ENCODE measurements at regions not wholly inside any gene's neighbourhood (a gene's known extent, or its start where the extent isn't known, plus 50 kb on each side); places are given as distances from the start of the nearest gene placed in this dataset.

DNA sequence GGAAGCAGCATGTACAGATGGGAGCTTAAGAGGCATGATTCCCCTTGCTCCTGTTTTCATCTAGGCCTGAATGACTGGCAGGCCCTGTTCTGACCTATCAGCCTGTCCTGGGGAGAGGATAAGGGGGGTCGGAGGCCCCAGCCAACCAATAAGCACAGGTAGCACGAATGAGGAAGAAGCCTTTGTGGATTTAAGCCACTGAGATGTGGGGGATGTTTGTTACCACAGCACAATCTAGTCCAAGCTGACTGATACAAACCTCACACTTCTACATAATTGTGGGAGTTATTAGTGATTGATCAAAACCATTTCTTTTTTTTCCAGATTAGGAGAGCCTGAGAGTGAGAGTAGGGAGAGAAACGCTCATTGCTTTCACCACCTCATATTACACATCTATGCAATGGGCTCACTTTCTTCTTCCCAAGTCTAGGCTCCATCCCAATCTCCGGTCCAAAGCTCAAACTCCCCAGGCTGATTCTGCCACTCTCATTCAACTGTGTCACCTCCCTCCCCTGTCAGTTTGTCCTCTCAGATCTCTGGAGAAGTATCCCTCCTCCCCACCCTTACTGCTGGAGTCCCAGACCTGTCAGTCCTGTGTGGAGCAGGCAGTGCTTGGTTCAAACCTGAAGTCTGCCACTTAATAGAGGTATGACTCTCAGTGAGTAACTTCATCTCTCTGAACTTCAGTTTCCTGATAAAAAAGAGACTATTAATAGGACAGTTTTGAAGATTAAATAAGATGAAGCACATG lies 220.5 kb downstream of the PTPRU start:
- TF ChIP-seq, protein P1, sequence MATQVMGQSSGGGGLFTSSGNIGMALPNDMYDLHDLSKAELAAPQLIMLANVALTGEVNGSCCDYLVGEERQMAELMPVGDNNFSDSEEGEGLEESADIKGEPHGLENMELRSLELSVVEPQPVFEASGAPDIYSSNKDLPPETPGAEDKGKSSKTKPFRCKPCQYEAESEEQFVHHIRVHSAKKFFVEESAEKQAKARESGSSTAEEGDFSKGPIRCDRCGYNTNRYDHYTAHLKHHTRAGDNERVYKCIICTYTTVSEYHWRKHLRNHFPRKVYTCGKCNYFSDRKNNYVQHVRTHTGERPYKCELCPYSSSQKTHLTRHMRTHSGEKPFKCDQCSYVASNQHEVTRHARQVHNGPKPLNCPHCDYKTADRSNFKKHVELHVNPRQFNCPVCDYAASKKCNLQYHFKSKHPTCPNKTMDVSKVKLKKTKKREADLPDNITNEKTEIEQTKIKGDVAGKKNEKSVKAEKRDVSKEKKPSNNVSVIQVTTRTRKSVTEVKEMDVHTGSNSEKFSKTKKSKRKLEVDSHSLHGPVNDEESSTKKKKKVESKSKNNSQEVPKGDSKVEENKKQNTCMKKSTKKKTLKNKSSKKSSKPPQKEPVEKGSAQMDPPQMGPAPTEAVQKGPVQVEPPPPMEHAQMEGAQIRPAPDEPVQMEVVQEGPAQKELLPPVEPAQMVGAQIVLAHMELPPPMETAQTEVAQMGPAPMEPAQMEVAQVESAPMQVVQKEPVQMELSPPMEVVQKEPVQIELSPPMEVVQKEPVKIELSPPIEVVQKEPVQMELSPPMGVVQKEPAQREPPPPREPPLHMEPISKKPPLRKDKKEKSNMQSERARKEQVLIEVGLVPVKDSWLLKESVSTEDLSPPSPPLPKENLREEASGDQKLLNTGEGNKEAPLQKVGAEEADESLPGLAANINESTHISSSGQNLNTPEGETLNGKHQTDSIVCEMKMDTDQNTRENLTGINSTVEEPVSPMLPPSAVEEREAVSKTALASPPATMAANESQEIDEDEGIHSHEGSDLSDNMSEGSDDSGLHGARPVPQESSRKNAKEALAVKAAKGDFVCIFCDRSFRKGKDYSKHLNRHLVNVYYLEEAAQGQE (IDR thresholded peaks at IDR 0.05; ENCODE audit: borderline replicate concordance in 1 of 2, low read depth in 1 of 2, low read length in 2 of 2), result no peak
- TF ChIP-seq, protein P2, sequence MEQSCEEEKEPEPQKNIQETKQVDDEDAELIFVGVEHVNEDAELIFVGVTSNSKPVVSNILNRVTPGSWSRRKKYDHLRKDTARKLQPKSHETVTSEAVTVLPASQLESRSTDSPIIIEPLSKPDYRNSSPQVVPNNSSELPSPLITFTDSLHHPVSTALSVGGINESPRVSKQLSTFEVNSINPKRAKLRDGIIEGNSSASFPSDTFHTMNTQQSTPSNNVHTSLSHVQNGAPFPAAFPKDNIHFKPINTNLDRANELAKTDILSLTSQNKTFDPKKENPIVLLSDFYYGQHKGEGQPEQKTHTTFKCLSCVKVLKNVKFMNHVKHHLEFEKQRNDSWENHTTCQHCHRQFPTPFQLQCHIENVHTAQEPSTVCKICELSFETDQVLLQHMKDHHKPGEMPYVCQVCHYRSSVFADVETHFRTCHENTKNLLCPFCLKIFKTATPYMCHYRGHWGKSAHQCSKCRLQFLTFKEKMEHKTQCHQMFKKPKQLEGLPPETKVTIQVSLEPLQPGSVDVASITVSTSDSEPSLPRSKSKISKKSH (CRISPR knock-in tag; IDR thresholded peaks at IDR 0.05; ENCODE audit: borderline replicate concordance), result no peak
- TF ChIP-seq, protein P3, sequence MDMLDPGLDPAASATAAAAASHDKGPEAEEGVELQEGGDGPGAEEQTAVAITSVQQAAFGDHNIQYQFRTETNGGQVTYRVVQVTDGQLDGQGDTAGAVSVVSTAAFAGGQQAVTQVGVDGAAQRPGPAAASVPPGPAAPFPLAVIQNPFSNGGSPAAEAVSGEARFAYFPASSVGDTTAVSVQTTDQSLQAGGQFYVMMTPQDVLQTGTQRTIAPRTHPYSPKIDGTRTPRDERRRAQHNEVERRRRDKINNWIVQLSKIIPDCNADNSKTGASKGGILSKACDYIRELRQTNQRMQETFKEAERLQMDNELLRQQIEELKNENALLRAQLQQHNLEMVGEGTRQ (IDR thresholded peaks at IDR 0.05; ENCODE audit: low read depth, low read length), result no peak
- TF ChIP-seq, protein P3 (CRISPR knock-in tag; IDR thresholded peaks at IDR 0.05; ENCODE audit: borderline replicate concordance), result no peak
- TF ChIP-seq RAD21 (CRISPR knock-in tag; IDR thresholded peaks at IDR 0.05), result no peak
- TF ChIP-seq ZZZ3 (CRISPR knock-in tag; IDR thresholded peaks at IDR 0.05; ENCODE audit: borderline replicate concordance), result no peak
- TF ChIP-seq, protein P4, sequence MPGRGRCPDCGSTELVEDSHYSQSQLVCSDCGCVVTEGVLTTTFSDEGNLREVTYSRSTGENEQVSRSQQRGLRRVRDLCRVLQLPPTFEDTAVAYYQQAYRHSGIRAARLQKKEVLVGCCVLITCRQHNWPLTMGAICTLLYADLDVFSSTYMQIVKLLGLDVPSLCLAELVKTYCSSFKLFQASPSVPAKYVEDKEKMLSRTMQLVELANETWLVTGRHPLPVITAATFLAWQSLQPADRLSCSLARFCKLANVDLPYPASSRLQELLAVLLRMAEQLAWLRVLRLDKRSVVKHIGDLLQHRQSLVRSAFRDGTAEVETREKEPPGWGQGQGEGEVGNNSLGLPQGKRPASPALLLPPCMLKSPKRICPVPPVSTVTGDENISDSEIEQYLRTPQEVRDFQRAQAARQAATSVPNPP (CRISPR knock-in tag; IDR thresholded peaks at IDR 0.05), result no peak
- TF ChIP-seq PTBP1 (IDR thresholded peaks at IDR 0.05; ENCODE audit: low read depth, low read length, poor library complexity, severe bottlenecking), result no peak
- TF ChIP-seq, protein P5, sequence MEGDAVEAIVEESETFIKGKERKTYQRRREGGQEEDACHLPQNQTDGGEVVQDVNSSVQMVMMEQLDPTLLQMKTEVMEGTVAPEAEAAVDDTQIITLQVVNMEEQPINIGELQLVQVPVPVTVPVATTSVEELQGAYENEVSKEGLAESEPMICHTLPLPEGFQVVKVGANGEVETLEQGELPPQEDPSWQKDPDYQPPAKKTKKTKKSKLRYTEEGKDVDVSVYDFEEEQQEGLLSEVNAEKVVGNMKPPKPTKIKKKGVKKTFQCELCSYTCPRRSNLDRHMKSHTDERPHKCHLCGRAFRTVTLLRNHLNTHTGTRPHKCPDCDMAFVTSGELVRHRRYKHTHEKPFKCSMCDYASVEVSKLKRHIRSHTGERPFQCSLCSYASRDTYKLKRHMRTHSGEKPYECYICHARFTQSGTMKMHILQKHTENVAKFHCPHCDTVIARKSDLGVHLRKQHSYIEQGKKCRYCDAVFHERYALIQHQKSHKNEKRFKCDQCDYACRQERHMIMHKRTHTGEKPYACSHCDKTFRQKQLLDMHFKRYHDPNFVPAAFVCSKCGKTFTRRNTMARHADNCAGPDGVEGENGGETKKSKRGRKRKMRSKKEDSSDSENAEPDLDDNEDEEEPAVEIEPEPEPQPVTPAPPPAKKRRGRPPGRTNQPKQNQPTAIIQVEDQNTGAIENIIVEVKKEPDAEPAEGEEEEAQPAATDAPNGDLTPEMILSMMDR (CRISPR knock-in tag; IDR thresholded peaks at IDR 0.05), result no peak
- TF ChIP-seq POLR2A (IDR thresholded peaks at IDR 0.05; ENCODE audit: insufficient read depth in 1 of 2, low read depth in 2 of 2, low read length in 2 of 2), result no peak
- no peak for TF ChIP-seq ZNF33A (CRISPR knock-in tag; IDR thresholded peaks at IDR 0.05; ENCODE audit: borderline replicate concordance)
- TF ChIP-seq MYNN (CRISPR knock-in tag; IDR thresholded peaks at IDR 0.05; ENCODE audit: low read depth), result no peak
- TF ChIP-seq HNRNPUL1 (IDR thresholded peaks at IDR 0.05; ENCODE audit: low read depth, low read length), result no peak
- TF ChIP-seq, protein P6, sequence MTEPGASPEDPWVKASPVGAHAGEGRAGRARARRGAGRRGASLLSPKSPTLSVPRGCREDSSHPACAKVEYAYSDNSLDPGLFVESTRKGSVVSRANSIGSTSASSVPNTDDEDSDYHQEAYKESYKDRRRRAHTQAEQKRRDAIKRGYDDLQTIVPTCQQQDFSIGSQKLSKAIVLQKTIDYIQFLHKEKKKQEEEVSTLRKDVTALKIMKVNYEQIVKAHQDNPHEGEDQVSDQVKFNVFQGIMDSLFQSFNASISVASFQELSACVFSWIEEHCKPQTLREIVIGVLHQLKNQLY (CRISPR knock-in tag; IDR thresholded peaks at IDR 0.05), result no peak
- TF ChIP-seq ZKSCAN1 (IDR thresholded peaks at IDR 0.05; ENCODE audit: low read length), result no peak
